HEK293T (cell line): ENCODE measurements at regions not wholly inside any gene's neighbourhood (a gene's known extent, or its start where the extent isn't known, plus 50 kb on each side); places are given as distances from the start of the nearest gene placed in this dataset.

ENCODE experiments used
- CTCF ChIA-PET: fragments of 350-600 bp; formaldehyde crosslinking; extraction: SDS; loops from one replicate; lab custom pipeline; 2021; ENCODE audit warnings: antibody characterized with exemption, inconsistent platforms; lab: Yijun Ruan, JAX
- POLR2A ChIA-PET: fragments of 350-600 bp; formaldehyde crosslinking; extraction: SDS; loops from one replicate; lab custom pipeline; 2020; ENCODE audit warnings: antibody characterized with exemption, inconsistent platforms; lab: Yijun Ruan, JAX
- DNase-seq: peaks from one replicate; pipeline ENCODE4 v3.0.0; 2012; ENCODE audit warnings: mixed read lengths; ENCODE audit errors: extremely low spot score
- ARNT ChIP-seq: fragments of 450-650 bp; IDR thresholded peaks from 2 replicates; pipeline ENCODE4 v1.6.1; 2017; ENCODE audit warnings: mild to moderate bottlenecking
- BHLHE40 ChIP-seq: fragments of 450-650 bp; IDR thresholded peaks from 2 replicates; pipeline ENCODE4 v1.6.1; 2016; ENCODE audit warnings: mild to moderate bottlenecking, moderate library complexity, borderline replicate concordance
- CTBP1 ChIP-seq: fragments of 450-650 bp; IDR thresholded peaks from 2 replicates; pipeline ENCODE4 v1.6.1; 2016; ENCODE audit warnings: borderline replicate concordance
- ELF4 ChIP-seq: fragments of 450-650 bp; IDR thresholded peaks from 2 replicates; pipeline ENCODE4 v1.6.1; 2017; ENCODE audit warnings: antibody characterized with exemption
- FOXA1 ChIP-seq: fragments of 450-650 bp; IDR thresholded peaks from 2 replicates; pipeline ENCODE4 v1.6.1; 2016; ENCODE audit warnings: mild to moderate bottlenecking
- FOXK2 ChIP-seq: fragments of 450-650 bp; IDR thresholded peaks from 2 replicates; pipeline ENCODE4 v1.6.1; 2016; ENCODE audit warnings: mild to moderate bottlenecking
- FOXM1 ChIP-seq: fragments of 450-650 bp; IDR thresholded peaks from 2 replicates; pipeline ENCODE4 v1.6.1; 2017; ENCODE audit warnings: mild to moderate bottlenecking, borderline replicate concordance
- HDGF ChIP-seq: fragments of 450-650 bp; IDR thresholded peaks from 2 replicates; pipeline ENCODE4 v1.6.1; 2017; ENCODE audit warnings: antibody characterized with exemption, borderline replicate concordance
- L3MBTL2 ChIP-seq: fragments of 450-650 bp; conservative IDR thresholded peaks from 2 replicates; pipeline ENCODE4 v1.6.1; 2016; ENCODE audit warnings: mild to moderate bottlenecking
- LEF1 ChIP-seq: fragments of 450-650 bp; IDR thresholded peaks from 2 replicates; pipeline ENCODE4 v1.6.1; 2017; ENCODE audit warnings: mild to moderate bottlenecking, borderline replicate concordance
- NFRKB ChIP-seq: fragments of 450-650 bp; IDR thresholded peaks from 2 replicates; pipeline ENCODE4 v1.6.1; 2016; ENCODE audit warnings: mild to moderate bottlenecking, moderate library complexity
- PKNOX1 ChIP-seq: fragments of 450-650 bp; IDR thresholded peaks from 2 replicates; pipeline ENCODE4 v1.6.1; 2016
- SP1 ChIP-seq: fragments of 450-650 bp; IDR thresholded peaks from 2 replicates; pipeline ENCODE4 v1.6.1; 2017
- SUZ12 ChIP-seq: fragments of 450-650 bp; IDR thresholded peaks from 2 replicates; pipeline ENCODE4 v1.6.1; 2016; ENCODE audit warnings: mild to moderate bottlenecking
- TARDBP ChIP-seq: fragments of 450-650 bp; IDR thresholded peaks from 2 replicates; pipeline ENCODE4 v1.6.1; 2016
- ZNF384 ChIP-seq: fragments of 450-650 bp; IDR thresholded peaks from 2 replicates; pipeline ENCODE4 v1.6.1; 2016

DNA sequence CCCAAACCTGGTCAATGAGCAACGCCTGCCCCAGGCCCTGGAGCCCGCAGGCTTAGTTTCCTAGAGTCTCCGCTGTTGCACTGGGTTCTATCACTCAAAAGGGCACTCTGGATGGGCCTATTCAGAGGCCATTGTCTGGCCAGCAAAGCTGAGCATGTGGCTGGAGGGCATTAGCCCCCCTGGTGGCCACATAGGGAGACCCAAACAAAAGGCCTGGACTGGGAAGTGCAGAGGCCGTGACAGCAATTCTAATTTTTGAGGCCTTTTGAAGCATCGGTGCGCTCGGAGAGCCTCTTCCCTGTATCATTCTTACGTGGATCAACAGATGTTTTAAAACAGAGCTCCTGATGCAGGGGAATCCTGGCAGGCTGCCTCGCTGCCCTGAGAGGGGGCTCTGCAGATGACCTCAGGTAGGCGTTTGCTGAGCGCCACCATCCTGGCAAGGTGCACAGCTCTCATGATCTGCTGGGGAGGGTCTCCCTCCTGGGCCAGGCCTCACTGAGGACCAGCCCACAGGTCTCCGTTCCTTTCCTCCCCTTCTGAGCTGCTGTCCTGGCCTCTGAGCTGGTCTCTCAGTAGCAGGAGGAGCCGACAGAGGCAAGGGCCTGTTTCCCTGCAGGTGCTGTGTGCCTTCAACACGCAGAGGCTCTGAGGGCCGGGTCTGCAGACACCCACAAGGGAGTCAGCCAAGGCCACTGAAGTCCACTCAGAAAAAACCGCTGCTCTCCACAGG lies 190.5 kb downstream of the URI1 start:
- CTCF ChIA-PET, result no interaction called here
- POLR2A ChIA-PET, result no interaction called here
- DNase-seq, result no peak
- TF ChIP-seq PKNOX1 (no peak), NFRKB (no peak), SUZ12 (no peak), ZNF384 (no peak), ARNT (no peak), LEF1 (no peak), SP1 (no peak), FOXA1 (no peak), CTBP1 (no peak), FOXM1 (no peak)

DNA sequence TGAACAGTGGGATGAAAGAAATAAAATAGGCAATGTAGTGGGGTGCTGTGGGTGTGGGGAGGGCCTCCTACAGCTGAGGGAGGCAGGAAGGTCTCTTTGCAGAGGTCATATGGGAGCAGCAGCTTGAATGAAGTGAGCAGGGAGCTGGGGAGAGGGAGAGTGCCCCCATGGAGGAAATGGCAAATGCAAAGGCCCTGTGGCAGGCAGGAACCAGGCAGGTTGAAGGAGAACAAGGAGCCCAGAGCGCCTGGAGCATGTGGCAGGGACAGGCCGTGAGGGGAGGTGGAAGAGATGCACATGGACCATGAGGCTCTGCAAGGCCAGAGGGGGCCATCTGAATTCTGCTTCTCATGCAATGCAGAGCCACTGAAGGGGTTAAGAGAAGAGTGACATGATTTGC lies 191.8 kb downstream of the URI1 start:
- POLR2A ChIA-PET, result no interaction called here
- TF ChIP-seq FOXM1, result no peak
- no peak for TF ChIP-seq PKNOX1
- no peak for TF ChIP-seq ZNF384
- TF ChIP-seq TARDBP, result no peak
- TF ChIP-seq SUZ12, result no peak
- no peak for TF ChIP-seq CTBP1
- no peak for TF ChIP-seq SP1
- no peak for TF ChIP-seq ARNT
- no peak for TF ChIP-seq NFRKB
- TF ChIP-seq FOXA1, result no peak
- TF ChIP-seq L3MBTL2, result no peak
- TF ChIP-seq HDGF, result no peak
- TF ChIP-seq LEF1, result no peak
- no peak for TF ChIP-seq BHLHE40
- TF ChIP-seq ELF4, result no peak
- TF ChIP-seq FOXK2, result no peak
- CTCF ChIA-PET, result interaction anchor here (0.8 kb wide), 1 partner anchor 11 kb away, joined by 4 read pairs; no protein-coding TSS in a partner anchor
- no peak for DNase-seq

GRCh38 chr19:30135093-30135757 lies 193.2 kb downstream of the URI1 start:
- POLR2A ChIA-PET, result no interaction called here
- no peak for DNase-seq
- no peak for TF ChIP-seq FOXA1
- no peak for TF ChIP-seq SUZ12
- TF ChIP-seq SP1, result no peak
- no peak for TF ChIP-seq TARDBP
- no peak for TF ChIP-seq PKNOX1
- no peak for TF ChIP-seq NFRKB
- no peak for TF ChIP-seq FOXM1
- TF ChIP-seq CTBP1, result no peak
- no peak for TF ChIP-seq ZNF384
- TF ChIP-seq FOXK2, result no peak
- no peak for TF ChIP-seq BHLHE40
- no peak for TF ChIP-seq ELF4
- TF ChIP-seq LEF1, result no peak
- TF ChIP-seq ARNT, result no peak
- TF ChIP-seq L3MBTL2, result no peak
- TF ChIP-seq HDGF, result no peak
- CTCF ChIA-PET, result interaction anchor here (0.6 kb wide), 1 partner anchor 33 kb away, joined by 3 read pairs; no protein-coding TSS in a partner anchor

DNA sequence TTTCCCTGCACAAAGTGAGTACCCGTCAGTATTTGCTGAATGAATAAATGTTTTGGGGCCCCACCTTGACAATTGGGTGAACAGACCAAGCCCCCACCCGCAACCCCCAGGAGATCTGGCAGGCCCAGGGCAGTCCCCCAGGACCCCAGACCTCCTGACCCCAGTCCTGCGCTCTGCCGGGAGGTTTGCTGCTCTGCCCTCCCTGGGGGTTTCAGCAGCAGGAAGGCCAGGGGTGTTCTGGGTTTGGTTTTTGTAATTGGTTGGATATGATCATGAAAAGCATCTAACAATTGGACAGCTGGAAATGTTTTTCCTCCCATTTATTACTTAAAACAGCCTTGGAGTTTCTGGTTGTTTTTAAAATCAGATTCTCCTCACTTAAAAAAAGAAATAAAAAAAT lies 193.8 kb downstream of the URI1 start:
- TF ChIP-seq FOXM1 (no peak), ARNT (no peak), TARDBP (no peak), ZNF384 (no peak), LEF1 (no peak), FOXK2 (no peak), SUZ12 (no peak), PKNOX1 (no peak)
- ChIA-PET POLR2A (no interaction called here), CTCF (no interaction called here)
- no peak for DNase-seq

- POLR2A ChIA-PET, result no interaction called here
- TF ChIP-seq FOXA1 (no peak), NFRKB (no peak)
- no peak for DNase-seq
- CTCF ChIA-PET, result no interaction called here
These were observed 194.7 kb downstream of the URI1 start for GRCh38 chr19:30136611-30137195.

DNA sequence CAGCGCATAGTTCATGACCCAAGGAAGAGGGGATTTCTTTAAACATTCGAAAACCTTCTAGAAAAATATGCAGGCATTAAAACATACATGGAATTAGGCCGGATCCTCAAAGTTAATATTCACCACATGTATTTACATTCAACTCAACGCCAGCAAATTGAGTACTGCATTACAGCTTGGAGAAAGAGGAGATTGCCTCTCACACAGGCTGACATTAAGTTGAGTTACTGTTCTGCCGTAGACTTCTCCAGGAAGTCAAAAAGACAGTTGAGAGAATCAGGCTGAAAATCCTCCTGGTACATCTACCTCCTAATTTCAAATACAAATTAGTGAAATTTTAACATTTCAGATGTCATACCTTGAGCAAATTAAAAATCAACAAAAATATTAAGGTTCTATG lies 195.7 kb downstream of the URI1 start:
- no peak for TF ChIP-seq BHLHE40
- no peak for TF ChIP-seq ARNT
- no peak for TF ChIP-seq LEF1
- TF ChIP-seq ZNF384, result no peak
- TF ChIP-seq L3MBTL2, result no peak
- TF ChIP-seq FOXA1, result no peak
- TF ChIP-seq FOXK2, result no peak
- TF ChIP-seq CTBP1, result no peak
- no peak for TF ChIP-seq SP1
- DNase-seq, result no peak
- POLR2A ChIA-PET, result no interaction called here
- CTCF ChIA-PET, result no interaction called here
